ENCODE measurements at regions not wholly inside any gene's neighbourhood (a gene's known extent, or its start where the extent isn't known, plus 50 kb on each side); places are given as distances from the start of the nearest gene placed in this dataset.

- TF ChIP-seq POLR2AphosphoS5 (IDR thresholded peaks at IDR 0.05; ENCODE audit: borderline replicate concordance, low read depth, low read length), result no peak
- TF ChIP-seq EZH2 (IDR thresholded peaks at IDR 0.05), result no peak
- no peak for TF ChIP-seq FOXP2 (optimal IDR thresholded peaks at IDR 0.05; ENCODE audit: control extremely low read depth, extremely low read length, insufficient read depth)
Observed at GRCh38 chr17:70422862-70423261, 253.5 kb downstream of the KCNJ2 start.
